Sigmoid colon (tissue), 6 donors: ENCODE measurements at regions not wholly inside any gene's neighbourhood (a gene's known extent, or its start where the extent isn't known, plus 50 kb on each side); places are given as distances from the start of the nearest gene placed in this dataset.
A peak's percentile ranks its signal among the peaks of the same experiment; 100 is the strongest.

Experiments used
- DNase-seq: peaks from one replicate; pipeline ENCODE4 v3.0.0-alpha.2; 2019
- H3K27ac ChIP-seq, 4 donors: fragments of 200-600 bp; sonication (generic); one replicate each; pipeline ENCODE4 v1.5.1; 2016 to 2019; ENCODE audit warnings: mild to moderate bottlenecking in 1 of 4
- H3K27me3 ChIP-seq, 3 donors: fragments of 200-600 bp; sonication (generic); one replicate each; pipeline ENCODE4 v1.5.1; 2019; ENCODE audit warnings: mild to moderate bottlenecking in 1 of 3
- H3K36me3 ChIP-seq, 4 donors: fragments of 200-600 bp; sonication (generic); one replicate each; pipeline ENCODE4 v1.5.1; 2016 to 2019
- H3K4me1 ChIP-seq, 4 donors: fragments of 200-600 bp; sonication (generic); one replicate each; pipeline ENCODE4 v1.5.1; 2017 to 2019
- H3K4me3 ChIP-seq, 4 donors: fragments of 200-600 bp; sonication (generic); one replicate each; pipeline ENCODE4 v1.5.1; 2017 to 2019; ENCODE audit warnings: mild to moderate bottlenecking in 2 of 4, moderate library complexity in 1 of 4
- H3K9me3 ChIP-seq, 4 donors: fragments of 200-600 bp in 3 of 4; sonication (generic) in 3 of 4; one replicate each; pipeline versions ENCODE4 v1.5.1 to v1.6.1; 2013 to 2019
- EP300 ChIP-seq, 4 donors: sonication (generic); formaldehyde crosslinking; IDR thresholded peaks; one replicate each; pipeline ENCODE4 v1.6.1; 2017; ENCODE audit warnings: antibody characterized with exemption in 4 of 4
- POLR2A ChIP-seq, 2 donors: fragments of 450-650 bp; IDR thresholded peaks; one replicate each; pipeline ENCODE4 v1.6.1; 2016; ENCODE audit warnings: antibody characterized with exemption in 2 of 2, mild to moderate bottlenecking in 2 of 2, moderate library complexity in 2 of 2
- POLR2AphosphoS5 ChIP-seq, 4 donors: sonication (generic); formaldehyde crosslinking; IDR thresholded peaks; one replicate each; pipeline ENCODE4 v1.6.1; 2017; ENCODE audit warnings: antibody characterized with exemption in 4 of 4
- WGBS, 2 donors: extraction: QIAGEN DNeasy Blood & Tissue Kit; methylation state at CpG; one replicate each; pipeline ENCODE4 v1.1.7; 2013; 5-methylcytosine and 5-hydroxymethylcytosine counted together
- intact Hi-C: fragments of 100-400 bp; cut with DNase I; formaldehyde crosslinking; loops from one replicate; pipeline ENCODE4 v1.15.1; 2023
- TF ChIP-seq, protein P1 (sequence below), 4 experiments: fragments of 450-650 bp in 3 of 4; fragments of 200-600 bp in 1 of 4; IDR thresholded peaks; one replicate each; pipeline ENCODE4 v1.5.1; 2016 to 2019; ENCODE audit warnings: antibody characterized with exemption in 4 of 4, mild to moderate bottlenecking in 3 of 4, moderate library complexity in 2 of 4
- donor health status: healthy with polysubstance abuse.
- donor health status: healthy.

DNA sequence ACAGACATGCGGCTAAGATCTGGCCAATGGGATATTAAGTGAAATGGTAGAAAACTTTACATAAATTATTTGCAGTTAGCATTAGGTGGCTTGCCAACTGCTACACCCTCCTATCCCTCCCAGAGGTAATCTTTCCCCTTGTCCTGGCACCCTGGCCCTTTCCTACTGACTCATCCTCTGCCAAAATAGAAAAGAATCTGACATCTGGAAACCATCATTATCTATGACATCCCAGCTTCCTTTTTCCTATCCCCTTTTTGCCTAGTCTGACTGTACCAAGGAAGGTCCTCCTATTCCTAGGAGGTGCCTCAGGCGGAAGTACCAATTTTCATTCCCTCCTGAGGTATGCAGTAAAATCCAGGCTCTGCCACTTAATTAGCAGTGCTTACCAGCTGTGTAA is 163.6 kb upstream of the KLF3 start:
- Histone ChIP-seq H3K27ac (peak overlapping the region in 2 of 4 donors; percentile 9 to 42), H3K36me3 (no peaks in the 10 kb centered on the region), H3K4me1 (peaks cover 0 to 24% (median 7%) of the 10 kb centered on the region in 4 donors), H3K4me3 (no peak overlapping the region), H3K27me3 (no peaks in the 10 kb centered on the region), H3K9me3 (no peaks in the 10 kb centered on the region)
- peak; percentile 29 to 81 (median 66) for TF ChIP-seq POLR2AphosphoS5 (IDR thresholded peaks at IDR 0.05)
- TF ChIP-seq, protein P1, sequence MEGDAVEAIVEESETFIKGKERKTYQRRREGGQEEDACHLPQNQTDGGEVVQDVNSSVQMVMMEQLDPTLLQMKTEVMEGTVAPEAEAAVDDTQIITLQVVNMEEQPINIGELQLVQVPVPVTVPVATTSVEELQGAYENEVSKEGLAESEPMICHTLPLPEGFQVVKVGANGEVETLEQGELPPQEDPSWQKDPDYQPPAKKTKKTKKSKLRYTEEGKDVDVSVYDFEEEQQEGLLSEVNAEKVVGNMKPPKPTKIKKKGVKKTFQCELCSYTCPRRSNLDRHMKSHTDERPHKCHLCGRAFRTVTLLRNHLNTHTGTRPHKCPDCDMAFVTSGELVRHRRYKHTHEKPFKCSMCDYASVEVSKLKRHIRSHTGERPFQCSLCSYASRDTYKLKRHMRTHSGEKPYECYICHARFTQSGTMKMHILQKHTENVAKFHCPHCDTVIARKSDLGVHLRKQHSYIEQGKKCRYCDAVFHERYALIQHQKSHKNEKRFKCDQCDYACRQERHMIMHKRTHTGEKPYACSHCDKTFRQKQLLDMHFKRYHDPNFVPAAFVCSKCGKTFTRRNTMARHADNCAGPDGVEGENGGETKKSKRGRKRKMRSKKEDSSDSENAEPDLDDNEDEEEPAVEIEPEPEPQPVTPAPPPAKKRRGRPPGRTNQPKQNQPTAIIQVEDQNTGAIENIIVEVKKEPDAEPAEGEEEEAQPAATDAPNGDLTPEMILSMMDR (IDR thresholded peaks at IDR 0.05): no peak
- intact Hi-C loops: loop anchor here (5.0 kb wide), 1 partner anchor 172 kb away; no protein-coding TSS in a partner anchor
- WGBS, 2 donors: 96% methylated on average over 2 of the region's 2 CpGs
- no peak for DNase-seq

DNA sequence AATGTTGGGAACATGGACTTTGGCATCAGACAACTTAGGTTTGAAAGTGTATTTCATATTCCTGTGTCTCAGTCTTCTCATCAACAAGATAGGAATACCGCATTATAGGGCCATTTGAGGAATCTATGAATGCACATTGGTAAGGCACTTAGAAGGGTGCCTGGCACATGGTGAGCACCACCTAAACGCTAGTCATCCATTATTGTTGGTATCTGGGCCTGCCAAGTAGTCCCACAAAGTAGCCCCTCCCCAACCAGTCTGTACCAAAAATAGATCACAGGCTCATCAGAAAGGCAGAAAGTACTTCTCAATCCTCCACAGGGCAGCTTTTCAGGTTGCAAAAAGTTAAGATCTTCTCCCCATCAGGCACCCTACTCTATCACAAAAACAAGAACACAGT is 162.3 kb upstream of the KLF3 start:
- WGBS, 2 donors: 94% methylated on average over 2 of the region's 2 CpGs
- intact Hi-C loops: loop anchor here (5.0 kb wide), 1 partner anchor 171 kb away; no protein-coding TSS in a partner anchor

DNA sequence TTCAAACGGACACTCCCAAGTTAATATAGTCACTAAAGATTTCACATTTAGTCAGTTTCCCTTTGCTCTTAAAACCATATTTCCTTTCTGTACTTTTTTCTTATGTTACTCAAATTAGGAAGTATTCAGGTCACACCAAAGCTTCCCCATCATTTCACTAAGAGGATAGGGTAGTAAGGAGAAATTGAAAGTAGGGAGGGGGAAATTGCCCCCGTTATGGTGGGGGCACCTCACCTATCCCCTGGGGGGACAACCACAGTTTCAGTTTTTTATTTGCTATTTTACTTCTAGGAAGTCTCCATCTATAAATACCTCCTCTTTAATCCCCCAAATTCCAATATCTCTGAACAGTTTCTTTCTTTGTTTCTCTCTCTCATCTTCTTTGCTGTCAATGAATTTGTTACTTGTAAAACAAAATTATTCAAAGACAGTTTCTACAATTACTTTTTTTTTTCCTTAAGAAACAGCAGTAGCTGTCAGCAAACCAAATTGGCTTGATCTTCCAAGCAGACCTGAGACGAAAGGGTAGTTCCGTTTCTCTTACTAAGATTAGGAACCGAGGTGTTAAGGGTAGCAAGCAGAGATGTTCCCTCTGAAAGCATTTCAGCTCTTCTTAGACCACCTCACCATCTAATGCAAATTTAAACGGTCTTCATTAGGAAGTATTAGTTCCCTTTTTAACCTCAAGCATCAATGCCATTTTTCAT is 160.2 kb upstream of the KLF3 start:
- TF ChIP-seq EP300 (IDR thresholded peaks at IDR 0.05) (no peak), POLR2AphosphoS5 (IDR thresholded peaks at IDR 0.05) (no peak), POLR2A (IDR thresholded peaks at IDR 0.05) (no peak)
- TF ChIP-seq, protein P1 (IDR thresholded peaks at IDR 0.05): no peak

More for the DNA sequence above, 162.3 kb upstream of the KLF3 start:
- Histone ChIP-seq H3K4me3 (no peak overlapping the region), H3K36me3 (no peaks in the 10 kb centered on the region), H3K27ac (peak overlapping the region in 1 of 4 donors; percentile 42), H3K4me1 (peaks cover 0 to 24% (median 7%) of the 10 kb centered on the region in 4 donors), H3K9me3 (no peaks in the 10 kb centered on the region), H3K27me3 (no peaks in the 10 kb centered on the region)
- TF ChIP-seq, protein P1 (IDR thresholded peaks at IDR 0.05): no peak
- TF ChIP-seq POLR2AphosphoS5 (IDR thresholded peaks at IDR 0.05) (no peak), POLR2A (IDR thresholded peaks at IDR 0.05) (no peak), EP300 (IDR thresholded peaks at IDR 0.05) (no peak)
- DNase-seq: no peak

DNA sequence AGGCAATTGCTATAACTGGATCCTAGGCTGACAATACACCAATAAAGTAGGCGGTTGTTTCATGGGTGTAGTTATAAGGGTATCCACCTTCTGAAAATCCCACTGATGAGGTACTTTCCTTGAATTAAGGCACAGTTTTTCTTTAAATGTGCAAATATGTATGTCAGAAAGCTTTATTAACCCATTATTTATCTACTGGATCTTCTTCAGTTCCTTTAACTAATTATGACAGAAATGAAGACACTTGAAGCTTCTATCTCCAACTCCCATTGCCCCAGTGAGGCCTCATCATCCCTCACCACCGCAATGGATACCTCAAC is 159.6 kb upstream of the KLF3 start:
- peaks cover 0 to 16% (median 7%) of the 10 kb centered on the region in 4 donors for H3K4me1 ChIP-seq
- H3K27me3 ChIP-seq: no peaks in the 10 kb centered on the region
- TF ChIP-seq EP300 (IDR thresholded peaks at IDR 0.05): no peak
- no peak for TF ChIP-seq POLR2A (IDR thresholded peaks at IDR 0.05)
- no peak for TF ChIP-seq POLR2AphosphoS5 (IDR thresholded peaks at IDR 0.05)
- TF ChIP-seq, protein P1 (IDR thresholded peaks at IDR 0.05): no peak
- no peaks in the 10 kb centered on the region for H3K9me3 ChIP-seq
- 86 to 98% methylated on average over 2 of the region's 2 CpGs for WGBS, 2 donors
- DNase-seq: no peak
- H3K36me3 ChIP-seq: no peaks in the 10 kb centered on the region
- no peak overlapping the region for H3K4me3 ChIP-seq
- H3K27ac ChIP-seq: no peak overlapping the region
- intact Hi-C loops: loop anchor here (5.0 kb wide), 1 partner anchor 168 kb away; no protein-coding TSS in a partner anchor

More for the DNA sequence above, 160.2 kb upstream of the KLF3 start:
- intact Hi-C loops: loop anchor here (5.0 kb wide), 1 partner anchor 168 kb away; no protein-coding TSS in a partner anchor
- Histone ChIP-seq H3K27me3 (no peaks in the 10 kb centered on the region), H3K4me3 (no peak overlapping the region), H3K27ac (no peak overlapping the region), H3K9me3 (no peaks in the 10 kb centered on the region), H3K4me1 (peaks cover 0 to 21% (median 7%) of the 10 kb centered on the region in 4 donors), H3K36me3 (no peaks in the 10 kb centered on the region)
- DNase-seq: no peak
- 56 to 86% methylated on average over 6 of the region's 6 CpGs for WGBS, 2 donors
